K562 (cell line): ENCODE measurements at regions not wholly inside any gene's neighbourhood (a gene's known extent, or its start where the extent isn't known, plus 50 kb on each side); places are given as distances from the start of the nearest gene placed in this dataset.

Experiments
- CCNT2 ChIP-seq: IDR thresholded peaks from 2 replicates; pipeline ENCODE4 v1.6.1; 2011; ENCODE audit warnings: borderline replicate concordance, low read depth, mild to moderate bottlenecking, moderate library complexity, mixed read lengths, low read length; ENCODE audit not compliant: insufficient read length; ENCODE audit errors: extremely low read depth
- CHD2 ChIP-seq: IDR thresholded peaks from 2 replicates; pipeline ENCODE4 v1.6.1; 2011; ENCODE audit warnings: low read depth, low read length
- E2F4 ChIP-seq: sonication (generic); formaldehyde crosslinking; IDR thresholded peaks from 2 replicates; pipeline ENCODE4 v1.8.0; 2022; ENCODE audit warnings: mild to moderate bottlenecking, low read depth, missing genetic modification reagents
- ERF ChIP-seq: fragments of 450-650 bp; formaldehyde crosslinking; IDR thresholded peaks from 2 replicates; pipeline ENCODE4 v1.4.0; 2020; ENCODE audit warnings: mild to moderate bottlenecking, mixed read lengths
- JUN ChIP-seq, 2 experiments: sonication (generic) in 1 of 2; formaldehyde crosslinking in 1 of 2; IDR thresholded peaks; 2 replicates each; pipeline versions ENCODE4 v1.6.1 to v1.8.0; 2012 to 2022; ENCODE audit warnings: borderline replicate concordance in 2 of 2, mild to moderate bottlenecking in 2 of 2, improper control_type of control experiment in 1 of 2, low read depth in 1 of 2, low read length in 1 of 2, missing genetic modification reagents in 1 of 2
- MAFK ChIP-seq: IDR thresholded peaks from 2 replicates; pipeline ENCODE4 v1.6.1; 2011; ENCODE audit warnings: low read length, improper control_type of control experiment
- MCM3 ChIP-seq: fragments of 450-650 bp; IDR thresholded peaks from 2 replicates; pipeline ENCODE4 v1.6.1; 2016
- MCM5 ChIP-seq: fragments of 450-650 bp; IDR thresholded peaks from 2 replicates; pipeline ENCODE4 v1.6.1; 2016; ENCODE audit warnings: low read depth
- MXI1 ChIP-seq: IDR thresholded peaks from 2 replicates; pipeline ENCODE4 v1.6.1; 2011; ENCODE audit warnings: low read depth, mild to moderate bottlenecking, improper control_type of control experiment, low read length
- NFIC ChIP-seq: fragments of 450-650 bp; IDR thresholded peaks from 2 replicates; pipeline ENCODE4 v1.6.1; 2017; ENCODE audit warnings: mild to moderate bottlenecking, inconsistent platforms
- POLR2A ChIP-seq: fragments of 450-650 bp; conservative IDR thresholded peaks from 2 replicates; pipeline ENCODE4 v1.6.1; 2016
- RAD51 ChIP-seq: fragments of 450-650 bp; IDR thresholded peaks from 2 replicates; pipeline ENCODE4 v1.7.1; 2016; ENCODE audit warnings: low read depth, mild to moderate bottlenecking, borderline replicate concordance
- RNF2 ChIP-seq: sonication (generic); IDR thresholded peaks from 2 replicates; pipeline ENCODE4 v1.6.1; 2016
- SMAD3 ChIP-seq: fragments of 450-650 bp; formaldehyde crosslinking; conservative IDR thresholded peaks from 2 replicates; pipeline ENCODE4 v1.4.0; 2020; ENCODE audit warnings: mild to moderate bottlenecking
- TARDBP ChIP-seq: fragments of 450-650 bp; IDR thresholded peaks from 2 replicates; pipeline ENCODE4 v1.6.1; 2016
- THAP12 ChIP-seq: fragments of 250-450 bp; sonication (Bioruptor Pico); IDR thresholded peaks from 2 replicates; pipeline ENCODE4 v1.9.0; 2021; ENCODE audit warnings: mild to moderate bottlenecking, inconsistent platforms
- TSHZ1 ChIP-seq: fragments of 250-450 bp; sonication (Bioruptor Pico); IDR thresholded peaks from 2 replicates; pipeline ENCODE4 v1.4.0; 2020; ENCODE audit warnings: mild to moderate bottlenecking, moderate library complexity
- ZNF140 ChIP-seq: fragments of 250-450 bp; sonication (Bioruptor Pico); IDR thresholded peaks from 2 replicates; pipeline ENCODE4 v1.8.0; 2021; ENCODE audit warnings: moderate library complexity, mild to moderate bottlenecking, inconsistent platforms
- ZNF398 ChIP-seq: fragments of 250-450 bp; sonication (Bioruptor Pico); IDR thresholded peaks from 2 replicates; pipeline ENCODE4 v1.8.0; 2021; ENCODE audit warnings: moderate library complexity, mild to moderate bottlenecking, inconsistent platforms

- TF ChIP-seq E2F4 (CRISPR knock-in tag) (no peak), RNF2 (peak; percentile 54; the same call in 1 of the 2 replicates), ZNF140 (CRISPR knock-in tag) (no peak), MAFK (peak; percentile 76), MCM5 (no peak), RAD51 (no peak), POLR2A (no peak), MXI1 (no peak), ERF (CRISPR knock-in tag) (no peak), ZNF398 (CRISPR knock-in tag) (no peak), TARDBP (peak; percentile 56; the same call in 1 of the 2 replicates), JUN (IDR thresholded peaks at IDR 0.05; ENCODE audit: borderline replicate concordance, low read depth, low read length) (peak; percentile 69; the same call in 1 of the 2 replicates), JUN (CRISPR knock-in tag; IDR thresholded peaks at IDR 0.05; ENCODE audit: borderline replicate concordance) (no peak), MCM3 (no peak), SMAD3 (CRISPR knock-in tag) (no peak), TSHZ1 (no peak), NFIC (peak; percentile 78), THAP12 (CRISPR knock-in tag) (no peak), CCNT2 (peak; percentile 18), CHD2 (peak; percentile 50; the same call in 1 of the 2 replicates)
Measured at GRCh38 chr6:27795697-27796494, 116.3 kb downstream of the OR2B2 start (continued).
